HepG2 (cell line): ENCODE measurements at regions not wholly inside any gene's neighbourhood (a gene's known extent, or its start where the extent isn't known, plus 50 kb on each side); places are given as distances from the start of the nearest gene placed in this dataset.

Experiments used
- DDIT3 ChIP-seq: sonication (generic); formaldehyde crosslinking; IDR thresholded peaks from 2 replicates; pipeline ENCODE4 v1.4.0; 2020; ENCODE audit warnings: mild to moderate bottlenecking, missing genetic modification reagents
- DNMT3B ChIP-seq: conservative IDR thresholded peaks from 2 replicates; pipeline ENCODE4 v1.6.1; 2016; ENCODE audit warnings: missing biosample characterization, control low read depth
- HIVEP1 ChIP-seq: sonication (generic); formaldehyde crosslinking; IDR thresholded peaks from 2 replicates; pipeline ENCODE4 v1.4.0; 2020; ENCODE audit warnings: mild to moderate bottlenecking, missing genetic modification reagents
- HOXA3 ChIP-seq: sonication (generic); formaldehyde crosslinking; IDR thresholded peaks from 2 replicates; pipeline ENCODE4 v1.5.0; 2020; ENCODE audit warnings: missing genetic modification reagents
- MBD4 ChIP-seq: IDR thresholded peaks from 2 replicates; pipeline ENCODE4 v1.6.1; 2012; ENCODE audit warnings: low read length, inconsistent platforms, borderline replicate concordance
- MIER2 ChIP-seq: IDR thresholded peaks from 2 replicates; pipeline ENCODE4 v1.6.1; 2016; ENCODE audit warnings: missing biosample characterization, missing genetic modification reagents
- NAIF1 ChIP-seq: sonication (generic); formaldehyde crosslinking; IDR thresholded peaks from 2 replicates; pipeline ENCODE4 v1.5.0; 2020; ENCODE audit warnings: mild to moderate bottlenecking, missing genetic modification reagents, borderline replicate concordance
- SAP130 ChIP-seq: IDR thresholded peaks from 2 replicates; pipeline ENCODE4 v1.6.1; 2016; ENCODE audit warnings: low read depth
- SMARCC2 ChIP-seq: fragments of 450-650 bp; IDR thresholded peaks from 2 replicates; pipeline ENCODE4 v1.6.1; 2017; ENCODE audit warnings: antibody characterized with exemption, mild to moderate bottlenecking
- SMYD3 ChIP-seq: sonication (generic); formaldehyde crosslinking; IDR thresholded peaks from 2 replicates; pipeline ENCODE4 v1.8.1; 2023; ENCODE audit warnings: mild to moderate bottlenecking, missing genetic modification reagents
- TEAD3 ChIP-seq: optimal IDR thresholded peaks from 2 replicates; pipeline ENCODE3; 2016; ENCODE audit warnings: borderline replicate concordance
- ZNF446 ChIP-seq: sonication (generic); formaldehyde crosslinking; IDR thresholded peaks from 2 replicates; pipeline ENCODE4 v1.5.0; 2020; ENCODE audit warnings: mild to moderate bottlenecking, missing genetic modification reagents
- ZNF468 ChIP-seq: sonication (generic); formaldehyde crosslinking; IDR thresholded peaks from 2 replicates; pipeline ENCODE4 v1.8.0; 2022; ENCODE audit warnings: mild to moderate bottlenecking, moderate library complexity, missing genetic modification reagents
- ZNF512B ChIP-seq: sonication (generic); formaldehyde crosslinking; IDR thresholded peaks from 2 replicates; pipeline ENCODE4 v1.5.1; 2020; ENCODE audit warnings: missing genetic modification reagents, mild to moderate bottlenecking, borderline replicate concordance
- ZNF572 ChIP-seq: sonication (generic); formaldehyde crosslinking; IDR thresholded peaks from 2 replicates; pipeline ENCODE4 v1.5.1; 2020; ENCODE audit warnings: mild to moderate bottlenecking, missing genetic modification reagents
- ZNF605 ChIP-seq: sonication (generic); formaldehyde crosslinking; IDR thresholded peaks from 2 replicates; pipeline ENCODE4 v1.8.0; 2022; ENCODE audit warnings: mild to moderate bottlenecking, missing genetic modification reagents
- ZNF75D ChIP-seq: sonication (generic); formaldehyde crosslinking; IDR thresholded peaks from 2 replicates; pipeline ENCODE4 v1.8.1; 2023; ENCODE audit warnings: missing genetic modification reagents, mild to moderate bottlenecking, borderline replicate concordance
- ZNF777 ChIP-seq: sonication (generic); formaldehyde crosslinking; IDR thresholded peaks from 2 replicates; pipeline ENCODE4 v1.4.0; 2020; ENCODE audit warnings: missing genetic modification reagents
- ZNF879 ChIP-seq: sonication (generic); formaldehyde crosslinking; IDR thresholded peaks from 2 replicates; pipeline ENCODE4 v1.8.1; 2023; ENCODE audit warnings: missing genetic modification reagents
- ZSCAN31 ChIP-seq: sonication (generic); formaldehyde crosslinking; IDR thresholded peaks from 2 replicates; pipeline ENCODE4 v1.5.0; 2020; ENCODE audit warnings: low read depth, mild to moderate bottlenecking, missing genetic modification reagents
- TF ChIP-seq, protein P1 (sequence below): sonication (generic); formaldehyde crosslinking; conservative IDR thresholded peaks from 2 replicates; pipeline ENCODE4 v1.4.0; 2020; ENCODE audit warnings: mild to moderate bottlenecking, missing genetic modification reagents, moderate library complexity
- TF ChIP-seq, protein P2 (sequence below): sonication (generic); formaldehyde crosslinking; IDR thresholded peaks from 2 replicates; pipeline ENCODE4 v1.5.1; 2020; ENCODE audit warnings: mild to moderate bottlenecking, missing genetic modification reagents, moderate library complexity

- TF ChIP-seq, protein P1, sequence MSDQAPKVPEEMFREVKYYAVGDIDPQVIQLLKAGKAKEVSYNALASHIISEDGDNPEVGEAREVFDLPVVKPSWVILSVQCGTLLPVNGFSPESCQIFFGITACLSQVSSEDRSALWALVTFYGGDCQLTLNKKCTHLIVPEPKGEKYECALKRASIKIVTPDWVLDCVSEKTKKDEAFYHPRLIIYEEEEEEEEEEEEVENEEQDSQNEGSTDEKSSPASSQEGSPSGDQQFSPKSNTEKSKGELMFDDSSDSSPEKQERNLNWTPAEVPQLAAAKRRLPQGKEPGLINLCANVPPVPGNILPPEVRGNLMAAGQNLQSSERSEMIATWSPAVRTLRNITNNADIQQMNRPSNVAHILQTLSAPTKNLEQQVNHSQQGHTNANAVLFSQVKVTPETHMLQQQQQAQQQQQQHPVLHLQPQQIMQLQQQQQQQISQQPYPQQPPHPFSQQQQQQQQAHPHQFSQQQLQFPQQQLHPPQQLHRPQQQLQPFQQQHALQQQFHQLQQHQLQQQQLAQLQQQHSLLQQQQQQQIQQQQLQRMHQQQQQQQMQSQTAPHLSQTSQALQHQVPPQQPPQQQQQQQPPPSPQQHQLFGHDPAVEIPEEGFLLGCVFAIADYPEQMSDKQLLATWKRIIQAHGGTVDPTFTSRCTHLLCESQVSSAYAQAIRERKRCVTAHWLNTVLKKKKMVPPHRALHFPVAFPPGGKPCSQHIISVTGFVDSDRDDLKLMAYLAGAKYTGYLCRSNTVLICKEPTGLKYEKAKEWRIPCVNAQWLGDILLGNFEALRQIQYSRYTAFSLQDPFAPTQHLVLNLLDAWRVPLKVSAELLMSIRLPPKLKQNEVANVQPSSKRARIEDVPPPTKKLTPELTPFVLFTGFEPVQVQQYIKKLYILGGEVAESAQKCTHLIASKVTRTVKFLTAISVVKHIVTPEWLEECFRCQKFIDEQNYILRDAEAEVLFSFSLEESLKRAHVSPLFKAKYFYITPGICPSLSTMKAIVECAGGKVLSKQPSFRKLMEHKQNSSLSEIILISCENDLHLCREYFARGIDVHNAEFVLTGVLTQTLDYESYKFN (CRISPR knock-in tag): peak; percentile 82
- TF ChIP-seq MIER2 (CRISPR knock-in tag) (no peak), HIVEP1 (CRISPR knock-in tag) (no peak), SMYD3 (CRISPR knock-in tag) (no peak), ZNF446 (CRISPR knock-in tag) (no peak), ZSCAN31 (CRISPR knock-in tag) (no peak), SAP130 (CRISPR knock-in tag) (peak; percentile 49), DDIT3 (CRISPR knock-in tag) (no peak), DNMT3B (CRISPR knock-in tag) (no peak), ZNF605 (no peak), ZNF468 (CRISPR knock-in tag) (no peak), ZNF572 (no peak), ZNF512B (CRISPR knock-in tag) (no peak), ZNF777 (CRISPR knock-in tag) (no peak), MBD4 (no peak), NAIF1 (CRISPR knock-in tag) (no peak), ZNF879 (CRISPR knock-in tag) (no peak), ZNF75D (CRISPR knock-in tag) (no peak), TEAD3 (CRISPR knock-in tag) (peak; percentile 21), HOXA3 (CRISPR knock-in tag) (no peak; the same call in 1 of the 2 replicates), SMARCC2 (no peak)
- TF ChIP-seq, protein P2, sequence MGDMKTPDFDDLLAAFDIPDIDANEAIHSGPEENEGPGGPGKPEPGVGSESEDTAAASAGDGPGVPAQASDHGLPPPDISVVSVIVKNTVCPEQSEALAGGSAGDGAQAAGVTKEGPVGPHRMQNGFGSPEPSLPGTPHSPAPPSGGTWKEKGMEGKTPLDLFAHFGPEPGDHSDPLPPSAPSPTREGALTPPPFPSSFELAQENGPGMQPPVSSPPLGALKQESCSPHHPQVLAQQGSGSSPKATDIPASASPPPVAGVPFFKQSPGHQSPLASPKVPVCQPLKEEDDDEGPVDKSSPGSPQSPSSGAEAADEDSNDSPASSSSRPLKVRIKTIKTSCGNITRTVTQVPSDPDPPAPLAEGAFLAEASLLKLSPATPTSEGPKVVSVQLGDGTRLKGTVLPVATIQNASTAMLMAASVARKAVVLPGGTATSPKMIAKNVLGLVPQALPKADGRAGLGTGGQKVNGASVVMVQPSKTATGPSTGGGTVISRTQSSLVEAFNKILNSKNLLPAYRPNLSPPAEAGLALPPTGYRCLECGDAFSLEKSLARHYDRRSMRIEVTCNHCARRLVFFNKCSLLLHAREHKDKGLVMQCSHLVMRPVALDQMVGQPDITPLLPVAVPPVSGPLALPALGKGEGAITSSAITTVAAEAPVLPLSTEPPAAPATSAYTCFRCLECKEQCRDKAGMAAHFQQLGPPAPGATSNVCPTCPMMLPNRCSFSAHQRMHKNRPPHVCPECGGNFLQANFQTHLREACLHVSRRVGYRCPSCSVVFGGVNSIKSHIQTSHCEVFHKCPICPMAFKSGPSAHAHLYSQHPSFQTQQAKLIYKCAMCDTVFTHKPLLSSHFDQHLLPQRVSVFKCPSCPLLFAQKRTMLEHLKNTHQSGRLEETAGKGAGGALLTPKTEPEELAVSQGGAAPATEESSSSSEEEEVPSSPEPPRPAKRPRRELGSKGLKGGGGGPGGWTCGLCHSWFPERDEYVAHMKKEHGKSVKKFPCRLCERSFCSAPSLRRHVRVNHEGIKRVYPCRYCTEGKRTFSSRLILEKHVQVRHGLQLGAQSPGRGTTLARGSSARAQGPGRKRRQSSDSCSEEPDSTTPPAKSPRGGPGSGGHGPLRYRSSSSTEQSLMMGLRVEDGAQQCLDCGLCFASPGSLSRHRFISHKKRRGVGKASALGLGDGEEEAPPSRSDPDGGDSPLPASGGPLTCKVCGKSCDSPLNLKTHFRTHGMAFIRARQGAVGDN: no peak
Measured at GRCh38 chr3:187992609-187993008, 161.3 kb upstream of the LPP start (continued).
